Mucosa of rectum (tissue), 2 donors: ENCODE measurements at regions not wholly inside any gene's neighbourhood (a gene's known extent, or its start where the extent isn't known, plus 50 kb on each side); places are given as distances from the start of the nearest gene placed in this dataset.
"Not testable (repeated sequence)": the region's sequence is repeated elsewhere in the genome, so short reads cannot be mapped to it uniquely, and the experiment has no call there.

ENCODE experiments used
- H3K27ac ChIP-seq, 2 donors: one replicate each; pipeline ENCODE4 v1.7.0; 2013; ENCODE audit warnings: inconsistent platforms in 2 of 2, low read depth in 2 of 2, low read length in 2 of 2
- H3K27me3 ChIP-seq, 2 donors: one replicate each; pipeline ENCODE4 v1.7.0; 2013; ENCODE audit warnings: low read length in 2 of 2; ENCODE audit not compliant: control insufficient read depth in 2 of 2, insufficient read depth in 2 of 2
- H3K36me3 ChIP-seq, 2 donors: one replicate each; pipeline ENCODE4 v1.7.0; 2013; ENCODE audit warnings: low read length in 2 of 2; ENCODE audit not compliant: control insufficient read depth in 2 of 2, insufficient read depth in 2 of 2
- H3K4me1 ChIP-seq, 2 donors: one replicate each; pipeline ENCODE4 v1.7.0; 2013; ENCODE audit warnings: low read length in 2 of 2, mild to moderate bottlenecking in 1 of 2; ENCODE audit not compliant: control insufficient read depth in 2 of 2, insufficient read depth in 2 of 2
- H3K4me3 ChIP-seq, 2 donors: one replicate each; pipeline ENCODE4 v1.7.0; 2013; ENCODE audit warnings: low read length in 2 of 2
- H3K9ac ChIP-seq, 2 donors: one replicate each; pipeline ENCODE4 v1.7.0; 2013; ENCODE audit warnings: low read length in 2 of 2, low read depth in 1 of 2, mild to moderate bottlenecking in 1 of 2
- H3K9me3 ChIP-seq, 2 donors: one replicate each; pipeline ENCODE4 v1.7.0; 2013; ENCODE audit warnings: low read length in 2 of 2; ENCODE audit not compliant: control insufficient read depth in 2 of 2
- donor health status: healthy.
- donor health status: Normal muscosa, but diverticular disease.

GRCh38 chr7:67335663-67336062 is 339.0 kb downstream of the TYW1 start:
- H3K9ac ChIP-seq, H3K4me3 ChIP-seq, H3K36me3 ChIP-seq, H3K27me3 ChIP-seq, H3K27ac ChIP-seq, H3K4me1 ChIP-seq, H3K9me3 ChIP-seq: not testable (repeated sequence)

- H3K9me3 ChIP-seq, H3K4me3 ChIP-seq, H3K4me1 ChIP-seq, H3K27me3 ChIP-seq, H3K27ac ChIP-seq, H3K9ac ChIP-seq: not testable (repeated sequence)
- peaks cover 9 to 14% of the 10 kb centered on the region in 2 donors for H3K36me3 ChIP-seq
Measured at GRCh38 chr7:67338545-67338944, 341.9 kb downstream of the TYW1 start.

- no peaks in the 10 kb centered on the region for H3K4me1 ChIP-seq
- H3K36me3 ChIP-seq = peaks cover 9 to 15% of the 10 kb centered on the region in 2 donors
- H3K4me3 ChIP-seq = no peak overlapping the region
- no peak overlapping the region for H3K9ac ChIP-seq
- no peaks in the 10 kb centered on the region for H3K27me3 ChIP-seq
- H3K9me3 ChIP-seq = no peaks in the 10 kb centered on the region
- H3K27ac ChIP-seq = no peak overlapping the region
Measured at GRCh38 chr7:67341153-67341768, 344.6 kb downstream of the TYW1 start.

- peaks cover 9 to 15% of the 10 kb centered on the region in 2 donors for H3K36me3 ChIP-seq
- no peaks in the 10 kb centered on the region for H3K9me3 ChIP-seq
- H3K27ac ChIP-seq = no peak overlapping the region
- no peaks in the 10 kb centered on the region for H3K27me3 ChIP-seq
- H3K4me1 ChIP-seq = no peaks in the 10 kb centered on the region
- H3K4me3 ChIP-seq = no peak overlapping the region
- H3K9ac ChIP-seq = no peak overlapping the region
Measured at GRCh38 chr7:67343114-67343513, 346.5 kb downstream of the TYW1 start.

GRCh38 chr7:67343572-67343971 is 346.9 kb downstream of the TYW1 start:
- Histone ChIP-seq H3K36me3 (peaks cover 9 to 15% of the 10 kb centered on the region in 2 donors), H3K4me1 (no peaks in the 10 kb centered on the region)

GRCh38 chr7:67344481-67345193 is 348.0 kb downstream of the TYW1 start:
- Histone ChIP-seq H3K9ac (no peak overlapping the region), H3K4me1 (no peaks in the 10 kb centered on the region), H3K9me3 (no peaks in the 10 kb centered on the region), H3K36me3 (peaks cover 8 to 13% of the 10 kb centered on the region in 2 donors), H3K27me3 (no peaks in the 10 kb centered on the region), H3K4me3 (no peak overlapping the region), H3K27ac (no peak overlapping the region)

More at GRCh38 chr7:67343572-67343971, 346.9 kb downstream of the TYW1 start:
- Histone ChIP-seq H3K9ac (no peak overlapping the region), H3K4me3 (no peak overlapping the region), H3K27ac (no peak overlapping the region), H3K27me3 (no peaks in the 10 kb centered on the region), H3K9me3 (no peaks in the 10 kb centered on the region)

- Histone ChIP-seq H3K27me3 (no peaks in the 10 kb centered on the region), H3K9ac (no peak overlapping the region), H3K9me3 (no peaks in the 10 kb centered on the region), H3K27ac (no peak overlapping the region), H3K4me3 (no peak overlapping the region), H3K4me1 (no peaks in the 10 kb centered on the region), H3K36me3 (peaks cover 4 to 6% of the 10 kb centered on the region in 2 donors)
Measured at GRCh38 chr7:67346126-67346525, 349.5 kb downstream of the TYW1 start.

GRCh38 chr7:67346876-67347275 is 350.2 kb downstream of the TYW1 start:
- Histone ChIP-seq H3K9me3 (no peaks in the 10 kb centered on the region), H3K27ac (no peak overlapping the region), H3K9ac (no peak overlapping the region), H3K27me3 (no peaks in the 10 kb centered on the region), H3K4me1 (no peaks in the 10 kb centered on the region), H3K36me3 (peaks cover 1 to 5% of the 10 kb centered on the region in 2 donors), H3K4me3 (no peak overlapping the region)

- Histone ChIP-seq H3K36me3 (peaks cover 0 to 4% of the 10 kb centered on the region in 2 donors), H3K4me1 (no peaks in the 10 kb centered on the region)
Measured at GRCh38 chr7:67348171-67348570, 351.5 kb downstream of the TYW1 start.

GRCh38 chr7:67357653-67358052 is 361.0 kb downstream of the TYW1 start:
- not testable (repeated sequence) for H3K9me3 ChIP-seq, H3K36me3 ChIP-seq, H3K9ac ChIP-seq, H3K4me1 ChIP-seq, H3K27me3 ChIP-seq, H3K27ac ChIP-seq
- H3K4me3 ChIP-seq = peak overlapping the region in 1 of 2 donors; percentile 10

More at GRCh38 chr7:67348171-67348570, 351.5 kb downstream of the TYW1 start:
- no peak overlapping the region for H3K4me3 ChIP-seq
- H3K27me3 ChIP-seq = no peaks in the 10 kb centered on the region
- H3K27ac ChIP-seq = no peak overlapping the region
- H3K9ac ChIP-seq = no peak overlapping the region
- H3K9me3 ChIP-seq = no peaks in the 10 kb centered on the region
